HG03432 (cell line): ENCODE measurements at regions not wholly inside any gene's neighbourhood (a gene's known extent, or its start where the extent isn't known, plus 50 kb on each side); places are given as distances from the start of the nearest gene placed in this dataset.

Experiments
- ATAC-seq: cut with Tn5 transposase; IDR thresholded peaks from one replicate; pipeline ENCODE4 v1.9.1; 2021; ENCODE audit warnings: mild to moderate bottlenecking, moderate library complexity; ENCODE audit not compliant: unreplicated experiment

GRCh38 chr13:24007979-24008620 is 110.8 kb upstream of the C1QTNF9B start:
- ATAC-seq: no peak

- ATAC-seq: no peak
Measured at GRCh38 chr13:24008679-24009078, 111.4 kb upstream of the C1QTNF9B start.

GRCh38 chr13:24011266-24011665 is 114.0 kb upstream of the C1QTNF9B start:
- ATAC-seq: no peak

GRCh38 chr13:24012648-24013047 is 115.3 kb upstream of the C1QTNF9B start:
- no peak for ATAC-seq

- ATAC-seq: no peak
Measured at GRCh38 chr13:24013189-24013588, 115.9 kb upstream of the C1QTNF9B start.

- no peak for ATAC-seq
Measured at GRCh38 chr13:24016046-24016445, 118.7 kb upstream of the C1QTNF9B start.

GRCh38 chr13:24022568-24022967 is 125.3 kb upstream of the C1QTNF9B start:
- no peak for ATAC-seq

- ATAC-seq: no peak
Measured at GRCh38 chr13:24023073-24023472, 125.8 kb upstream of the C1QTNF9B start.

- ATAC-seq: no peak
Measured at GRCh38 chr13:24027494-24027893, 130.2 kb upstream of the C1QTNF9B start.

- no peak for ATAC-seq
Measured at GRCh38 chr13:24032252-24032651, 128.3 kb upstream of the SPATA13 start.

GRCh38 chr13:24032674-24033073 is 127.8 kb upstream of the SPATA13 start:
- no peak for ATAC-seq

GRCh38 chr13:24033527-24034302 is 126.8 kb upstream of the SPATA13 start:
- ATAC-seq: no peak

- no peak for ATAC-seq
Measured at GRCh38 chr13:24035411-24035810, 125.1 kb upstream of the SPATA13 start.

GRCh38 chr13:24036115-24036514 is 124.4 kb upstream of the SPATA13 start:
- ATAC-seq: no peak

GRCh38 chr13:24038405-24038804 is 122.1 kb upstream of the SPATA13 start:
- ATAC-seq: no peak

GRCh38 chr13:24038841-24039330 is 121.6 kb upstream of the SPATA13 start:
- no peak for ATAC-seq

- peak; percentile 84 for ATAC-seq
Measured at GRCh38 chr13:24039621-24040475, 120.7 kb upstream of the SPATA13 start.

- no peak for ATAC-seq
Measured at GRCh38 chr13:24040835-24041234, 119.7 kb upstream of the SPATA13 start.

GRCh38 chr13:24041651-24042225 is 118.8 kb upstream of the SPATA13 start:
- no peak for ATAC-seq

- ATAC-seq: no peak
Measured at GRCh38 chr13:24042710-24043440, 117.6 kb upstream of the SPATA13 start.
